CD4-positive, CD25-positive, alpha-beta regulatory T cell (primary cell): ENCODE measurements at regions not wholly inside any gene's neighbourhood (a gene's known extent, or its start where the extent isn't known, plus 50 kb on each side); places are given as distances from the start of the nearest gene placed in this dataset.
A peak's percentile ranks its signal among the peaks of the same experiment; 100 is the strongest.

Experiments used
- ATAC-seq, 2 donors: fragments of 150-1000 bp; cut with Tn5 transposase; one replicate each; pipeline ENCODE4 v1.10.0; 2021; ENCODE audit warnings: low read depth in 2 of 2, moderate number of reproducible peaks in 2 of 2, moderate library complexity in 1 of 2
- DNase-seq, 3 donors: peaks; one replicate each; pipeline versions ENCODE4 v3.0.0 to v3.0.0-alpha.2; 2012 to 2022; ENCODE audit warnings: mixed read lengths in 1 of 3
- H3K27ac ChIP-seq: one replicate; pipeline ENCODE4 v1.7.0; 2013; ENCODE audit warnings: mild to moderate bottlenecking, low read length; ENCODE audit not compliant: insufficient read depth, poor library complexity, severe bottlenecking
- H3K27me3 ChIP-seq: one replicate; pipeline ENCODE4 v1.7.0; 2013; ENCODE audit warnings: low read length; ENCODE audit not compliant: control insufficient read depth, insufficient read depth
- H3K36me3 ChIP-seq: one replicate; pipeline ENCODE4 v1.7.0; 2013; ENCODE audit warnings: mild to moderate bottlenecking, low read length, moderate library complexity; ENCODE audit not compliant: control insufficient read depth, insufficient read depth
- H3K4me1 ChIP-seq: 2 replicates; pipeline ENCODE4 v1.7.0; 2013; ENCODE audit warnings: mild to moderate bottlenecking, low read length; ENCODE audit not compliant: insufficient read depth, control insufficient read depth, poor library complexity, severe bottlenecking
- H3K4me3 ChIP-seq: one replicate; pipeline ENCODE4 v1.7.0; 2013; ENCODE audit warnings: low read depth, mild to moderate bottlenecking, low read length, moderate library complexity
- H3K9me3 ChIP-seq, 2 experiments: 1 replicate in 1 of 2; 2 replicates in 1 of 2; pipeline ENCODE4 v1.7.0; 2013; ENCODE audit warnings: low read length in 2 of 2, mild to moderate bottlenecking in 1 of 2, moderate library complexity in 1 of 2; ENCODE audit not compliant: control insufficient read depth in 2 of 2
- H3K27ac Mint-ChIP-seq, 3 donors: one replicate each; pipeline ENCODE4 v1.8.0; 2020 to 2022; ENCODE audit warnings: mild to moderate bottlenecking in 3 of 3, mixed read lengths in 3 of 3, moderate library complexity in 2 of 3
- H3K27me3 Mint-ChIP-seq: one replicate; pipeline ENCODE4 v1.8.0; 2022; ENCODE audit warnings: mild to moderate bottlenecking, mixed read lengths
- H3K36me3 Mint-ChIP-seq: one replicate; pipeline ENCODE4 v1.8.0; 2020; ENCODE audit warnings: mixed read lengths
- H3K4me1 Mint-ChIP-seq, 4 donors: one replicate each; pipeline ENCODE4 v1.8.0; 2020 to 2022; ENCODE audit warnings: mixed read lengths in 4 of 4, mild to moderate bottlenecking in 1 of 4
- H3K4me3 Mint-ChIP-seq, 4 donors: one replicate each; pipeline ENCODE4 v1.8.0; 2020 to 2022; ENCODE audit warnings: mild to moderate bottlenecking in 4 of 4, mixed read lengths in 4 of 4, moderate library complexity in 3 of 4
- H3K9me3 Mint-ChIP-seq, 7 donors: one replicate each; pipeline ENCODE4 v1.8.0; 2020 to 2022; ENCODE audit warnings: mixed read lengths in 7 of 7, mild to moderate bottlenecking in 3 of 7, moderate library complexity in 2 of 7

- H3K27me3 Mint-ChIP-seq: peaks cover 27% of the 10 kb centered on the region
- no peaks in the 10 kb centered on the region for H3K36me3 ChIP-seq
- H3K9me3 ChIP-seq: no peaks in the 10 kb centered on the region
- peaks cover 5 to 12% (median 10%) of the 10 kb centered on the region in 4 donors for H3K4me1 Mint-ChIP-seq
- H3K4me1 ChIP-seq: peaks cover 6% of the 10 kb centered on the region
- H3K4me3 Mint-ChIP-seq: no peak overlapping the region
- H3K27me3 ChIP-seq: peaks cover 8% of the 10 kb centered on the region
- no peak for DNase-seq
- H3K4me3 ChIP-seq: no peak overlapping the region
- ATAC-seq: no peak
- H3K9me3 Mint-ChIP-seq: no peaks in the 10 kb centered on the region
- H3K27ac Mint-ChIP-seq: no peak overlapping the region
- no peaks in the 10 kb centered on the region for H3K36me3 Mint-ChIP-seq
- no peak overlapping the region for H3K27ac ChIP-seq
Observed at GRCh38 chr21:38989745-38990423, 184.2 kb downstream of the ETS2 start.

DNA sequence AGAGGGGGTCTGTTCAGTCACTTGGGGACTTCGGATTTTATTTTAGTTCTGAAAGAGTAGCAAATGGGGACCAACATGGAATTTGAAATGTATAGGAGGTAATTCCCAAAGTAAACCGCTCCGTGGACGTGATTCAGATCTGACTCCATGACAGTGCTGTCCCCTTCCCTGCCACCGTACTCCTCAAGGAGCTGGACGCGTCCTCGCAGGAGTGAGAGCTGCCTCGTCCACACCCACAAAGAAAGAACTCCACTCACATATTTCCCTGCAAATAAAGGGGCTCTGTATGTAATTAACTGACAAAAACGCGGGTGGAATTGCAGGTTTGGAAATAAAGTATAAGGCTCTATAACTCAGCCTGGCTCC lies 183.6 kb downstream of the ETS2 start:
- Histone ChIP-seq H3K27me3 (peaks cover 8% of the 10 kb centered on the region), H3K4me1 (peaks cover 8% of the 10 kb centered on the region), H3K36me3 (no peaks in the 10 kb centered on the region), H3K27ac (no peak overlapping the region), H3K9me3 (no peaks in the 10 kb centered on the region), H3K4me3 (no peak overlapping the region)
- H3K27ac Mint-ChIP-seq: no peak overlapping the region
- H3K36me3 Mint-ChIP-seq: no peaks in the 10 kb centered on the region
- no peak for DNase-seq
- H3K4me3 Mint-ChIP-seq: no peak overlapping the region
- no peaks in the 10 kb centered on the region for H3K9me3 Mint-ChIP-seq
- H3K4me1 Mint-ChIP-seq: peaks cover 5 to 15% (median 11%) of the 10 kb centered on the region in 4 donors
- ATAC-seq: no peak
- peaks cover 31% of the 10 kb centered on the region for H3K27me3 Mint-ChIP-seq

DNA sequence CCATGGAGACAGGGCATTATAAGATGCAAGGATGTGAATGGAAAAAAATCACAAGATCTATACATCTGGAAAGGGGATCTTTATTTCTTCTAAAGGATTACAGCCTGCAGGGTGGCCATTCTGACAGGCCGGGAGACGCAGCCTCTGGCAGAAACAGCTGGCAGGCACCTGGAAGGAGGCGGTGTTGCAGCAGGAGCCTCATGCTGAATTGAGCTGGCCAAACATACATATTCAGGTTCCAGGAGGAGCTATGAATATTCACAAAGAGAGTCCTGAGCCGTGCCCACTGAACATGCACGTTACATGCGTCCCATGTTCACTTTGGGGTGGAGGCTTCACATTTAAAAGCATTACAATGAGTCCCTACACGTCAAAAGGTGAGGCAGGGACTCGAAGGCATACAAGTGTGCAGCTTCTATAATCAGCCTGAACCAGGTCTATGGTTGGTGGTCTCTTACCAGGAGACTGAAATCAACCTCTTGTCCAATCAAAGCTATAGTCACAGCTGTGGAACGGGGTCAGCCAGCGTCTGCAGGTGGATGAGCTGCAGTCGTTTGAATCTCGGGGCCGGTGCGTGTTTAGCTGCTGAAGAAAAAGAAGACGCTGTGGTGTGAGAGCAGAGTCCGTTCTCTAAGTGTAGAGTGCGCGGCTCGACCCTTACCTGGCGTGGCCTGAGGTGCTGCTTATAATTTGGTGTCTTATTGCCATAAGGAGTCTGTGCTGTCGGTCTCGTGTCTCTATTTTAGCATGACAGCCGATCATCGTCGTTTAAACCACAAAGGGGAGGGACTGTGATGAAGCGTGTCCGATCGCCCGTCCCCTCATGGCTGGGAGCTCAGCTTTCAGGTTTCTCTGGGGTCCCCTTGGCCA lies 183.0 kb downstream of the ETS2 start:
- Mint-ChIP-seq H3K36me3 (no peaks in the 10 kb centered on the region), H3K27ac (peak overlapping the region in 1 of 3 donors; percentile 35), H3K27me3 (peaks cover 31% of the 10 kb centered on the region), H3K4me1 (peaks cover 5 to 15% (median 11%) of the 10 kb centered on the region in 4 donors), H3K9me3 (peaks cover 0 to 2% (median 0%) of the 10 kb centered on the region in 7 donors), H3K4me3 (no peak overlapping the region)
- Histone ChIP-seq H3K9me3 (no peaks in the 10 kb centered on the region), H3K4me3 (no peak overlapping the region), H3K27me3 (peaks cover 8% of the 10 kb centered on the region), H3K36me3 (no peaks in the 10 kb centered on the region), H3K27ac (no peak overlapping the region), H3K4me1 (peaks cover 8% of the 10 kb centered on the region)
- DNase-seq (no peak), ATAC-seq (no peak)

DNA sequence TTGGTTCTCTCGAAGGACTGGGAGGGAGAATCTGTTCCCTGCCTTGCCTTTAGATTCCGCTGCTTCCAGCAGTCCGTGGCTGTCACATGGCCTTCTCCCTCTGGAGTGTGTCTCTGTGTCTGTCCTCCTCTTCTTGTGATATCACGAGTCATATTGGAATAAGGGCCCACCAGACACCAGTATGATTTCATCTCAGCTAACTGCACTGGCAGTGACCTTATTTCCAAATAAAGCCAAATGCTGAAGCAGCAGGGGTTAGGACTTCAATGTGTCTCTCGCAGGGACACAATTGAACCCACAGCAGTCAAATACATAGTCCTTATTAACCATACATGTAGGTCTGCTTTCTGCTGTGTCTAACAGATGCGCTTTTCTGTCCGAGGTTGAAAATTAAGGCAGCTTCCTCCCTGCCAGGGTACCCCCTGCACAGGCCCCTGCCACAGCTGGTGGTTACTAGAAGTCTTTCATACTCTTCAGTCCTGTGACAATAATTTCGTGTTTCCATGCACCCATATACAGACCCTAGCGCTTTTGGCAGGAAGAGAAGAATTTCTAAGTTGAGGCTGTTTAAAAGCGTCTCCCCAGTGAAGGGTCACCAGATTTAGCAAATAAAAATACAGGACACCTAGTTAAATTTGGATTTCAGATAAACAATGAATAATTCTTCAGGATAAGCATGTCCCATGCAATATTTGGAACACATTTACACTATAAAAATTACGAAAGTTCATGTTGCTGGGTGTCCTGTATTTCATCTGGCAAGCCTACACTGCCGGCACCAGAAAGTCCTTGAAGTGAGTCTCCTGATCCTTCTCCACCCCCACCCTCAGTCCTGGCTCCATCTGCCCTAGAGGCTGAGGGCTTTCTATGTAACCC lies 182.1 kb downstream of the ETS2 start:
- H3K27me3 Mint-ChIP-seq: peaks cover 29% of the 10 kb centered on the region
- H3K4me3 ChIP-seq: no peak overlapping the region
- H3K4me1 ChIP-seq: peaks cover 8% of the 10 kb centered on the region
- DNase-seq: no peak
- no peaks in the 10 kb centered on the region for H3K9me3 ChIP-seq
- H3K4me1 Mint-ChIP-seq: peaks cover 5 to 15% (median 11%) of the 10 kb centered on the region in 4 donors
- H3K36me3 ChIP-seq: no peaks in the 10 kb centered on the region
- no peak for ATAC-seq
- peaks cover 8% of the 10 kb centered on the region for H3K27me3 ChIP-seq
- peaks cover 0 to 6% (median 0%) of the 10 kb centered on the region in 7 donors for H3K9me3 Mint-ChIP-seq
- no peak overlapping the region for H3K4me3 Mint-ChIP-seq
- no peaks in the 10 kb centered on the region for H3K36me3 Mint-ChIP-seq
- H3K27ac ChIP-seq: no peak overlapping the region
- peak overlapping the region in 1 of 3 donors; percentile 35 for H3K27ac Mint-ChIP-seq

DNA sequence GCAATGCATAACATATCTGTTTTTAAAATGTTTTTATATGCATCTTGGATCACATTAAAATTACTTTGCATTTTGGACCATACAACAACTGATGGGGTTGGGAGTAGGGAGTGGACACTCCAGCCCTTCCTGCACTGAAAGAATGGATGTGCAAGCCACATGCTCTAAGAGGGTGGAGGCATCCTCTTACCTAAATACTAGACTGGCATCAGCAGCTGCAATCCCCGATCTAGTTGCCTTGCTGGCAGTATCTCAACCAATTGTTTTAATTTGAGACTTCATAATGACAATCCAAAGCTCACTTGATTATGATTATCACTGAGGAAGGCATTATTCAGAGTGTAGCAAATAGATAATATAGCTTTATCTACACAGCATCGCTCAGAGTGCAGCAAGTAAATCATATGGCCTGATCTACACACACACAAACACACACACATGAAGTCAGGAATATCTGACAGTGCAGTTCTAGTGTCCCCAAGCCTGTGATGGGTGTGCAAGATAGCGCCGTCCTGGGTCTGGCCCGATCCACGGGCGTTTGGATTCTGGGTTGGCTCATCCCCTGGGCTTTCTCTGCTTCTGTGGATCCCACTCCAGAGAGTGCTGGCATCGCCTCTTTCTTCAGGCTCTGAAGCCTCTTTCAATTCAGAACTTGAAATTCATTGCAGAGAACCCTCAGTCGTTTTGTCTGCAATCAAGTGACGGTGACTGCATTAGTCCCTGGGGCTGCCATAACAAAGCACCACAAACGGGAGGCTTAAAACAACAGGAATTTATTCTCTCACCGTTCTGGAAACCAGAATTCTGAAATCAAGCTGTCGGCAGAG lies 181.3 kb downstream of the ETS2 start:
- Histone ChIP-seq H3K9me3 (no peaks in the 10 kb centered on the region), H3K4me3 (no peak overlapping the region), H3K36me3 (no peaks in the 10 kb centered on the region), H3K27me3 (peaks cover 8% of the 10 kb centered on the region), H3K4me1 (peaks cover 8% of the 10 kb centered on the region), H3K27ac (no peak overlapping the region)
- H3K36me3 Mint-ChIP-seq: no peaks in the 10 kb centered on the region
- H3K9me3 Mint-ChIP-seq: peaks cover 0 to 6% (median 0%) of the 10 kb centered on the region in 7 donors
- ATAC-seq: no peak
- peaks cover 24% of the 10 kb centered on the region for H3K27me3 Mint-ChIP-seq
- no peak overlapping the region for H3K27ac Mint-ChIP-seq
- H3K4me3 Mint-ChIP-seq: no peak overlapping the region
- DNase-seq: no peak
- H3K4me1 Mint-ChIP-seq: peaks cover 5 to 15% (median 11%) of the 10 kb centered on the region in 4 donors

DNA sequence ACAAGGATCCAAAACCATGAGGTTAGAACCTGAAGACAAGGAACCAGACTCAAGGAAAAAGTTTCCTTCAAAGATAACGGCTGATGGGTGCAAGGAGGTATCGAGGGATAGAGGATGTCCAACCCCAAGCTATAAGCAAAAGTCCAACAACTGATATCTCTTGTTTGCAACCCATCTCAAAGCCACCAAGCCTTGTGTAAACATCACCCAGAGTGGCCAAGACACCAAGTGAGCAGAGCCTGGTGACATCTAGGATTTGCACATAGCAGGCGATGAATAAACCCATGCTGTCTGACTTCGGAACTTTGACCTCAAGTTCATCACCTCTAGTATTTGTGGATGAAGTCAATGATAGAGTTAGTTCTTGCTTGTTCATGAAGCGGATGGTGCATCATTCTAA lies 180.7 kb downstream of the ETS2 start:
- Histone ChIP-seq H3K27ac (no peak overlapping the region), H3K27me3 (peaks cover 8% of the 10 kb centered on the region), H3K36me3 (no peaks in the 10 kb centered on the region), H3K9me3 (no peaks in the 10 kb centered on the region), H3K4me3 (no peak overlapping the region), H3K4me1 (peaks cover 8% of the 10 kb centered on the region)
- Mint-ChIP-seq H3K27ac (no peak overlapping the region), H3K9me3 (peaks cover 0 to 6% (median 0%) of the 10 kb centered on the region in 7 donors), H3K4me3 (no peak overlapping the region), H3K27me3 (peaks cover 24% of the 10 kb centered on the region), H3K4me1 (peaks cover 5 to 15% (median 11%) of the 10 kb centered on the region in 4 donors), H3K36me3 (no peaks in the 10 kb centered on the region)
- DNase-seq (no peak), ATAC-seq (no peak)
